ENCODE measurements at regions not wholly inside any gene's neighbourhood (a gene's known extent, or its start where the extent isn't known, plus 50 kb on each side); places are given as distances from the start of the nearest gene placed in this dataset.

DNA sequence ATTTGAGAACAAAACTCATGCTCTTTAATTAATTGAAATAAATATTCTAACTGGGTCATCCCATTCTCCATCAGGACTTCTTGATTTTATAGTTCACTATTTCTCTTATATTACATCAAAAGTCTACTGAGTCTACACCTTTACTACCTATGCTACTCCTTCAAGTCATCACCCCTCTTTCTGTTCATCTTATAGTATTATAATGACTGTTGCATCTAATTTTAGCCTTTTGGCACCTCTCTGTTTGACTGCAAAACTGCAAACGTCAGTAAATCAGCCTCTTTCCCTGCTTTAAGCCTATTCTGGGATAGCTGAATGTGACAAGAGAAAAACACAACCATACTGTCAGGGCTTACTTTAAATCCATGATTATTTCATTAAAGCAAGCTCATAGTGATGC is 639.1 kb downstream of the GABRG1 start:
- TF ChIP-seq SPI1 (IDR thresholded peaks at IDR 0.05; ENCODE audit: borderline replicate concordance, low read depth), result no peak
- TF ChIP-seq, protein P1, sequence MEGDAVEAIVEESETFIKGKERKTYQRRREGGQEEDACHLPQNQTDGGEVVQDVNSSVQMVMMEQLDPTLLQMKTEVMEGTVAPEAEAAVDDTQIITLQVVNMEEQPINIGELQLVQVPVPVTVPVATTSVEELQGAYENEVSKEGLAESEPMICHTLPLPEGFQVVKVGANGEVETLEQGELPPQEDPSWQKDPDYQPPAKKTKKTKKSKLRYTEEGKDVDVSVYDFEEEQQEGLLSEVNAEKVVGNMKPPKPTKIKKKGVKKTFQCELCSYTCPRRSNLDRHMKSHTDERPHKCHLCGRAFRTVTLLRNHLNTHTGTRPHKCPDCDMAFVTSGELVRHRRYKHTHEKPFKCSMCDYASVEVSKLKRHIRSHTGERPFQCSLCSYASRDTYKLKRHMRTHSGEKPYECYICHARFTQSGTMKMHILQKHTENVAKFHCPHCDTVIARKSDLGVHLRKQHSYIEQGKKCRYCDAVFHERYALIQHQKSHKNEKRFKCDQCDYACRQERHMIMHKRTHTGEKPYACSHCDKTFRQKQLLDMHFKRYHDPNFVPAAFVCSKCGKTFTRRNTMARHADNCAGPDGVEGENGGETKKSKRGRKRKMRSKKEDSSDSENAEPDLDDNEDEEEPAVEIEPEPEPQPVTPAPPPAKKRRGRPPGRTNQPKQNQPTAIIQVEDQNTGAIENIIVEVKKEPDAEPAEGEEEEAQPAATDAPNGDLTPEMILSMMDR (IDR thresholded peaks at IDR 0.05; ENCODE audit: insufficient read depth, low read length), result no peak
- TF ChIP-seq, protein P2, sequence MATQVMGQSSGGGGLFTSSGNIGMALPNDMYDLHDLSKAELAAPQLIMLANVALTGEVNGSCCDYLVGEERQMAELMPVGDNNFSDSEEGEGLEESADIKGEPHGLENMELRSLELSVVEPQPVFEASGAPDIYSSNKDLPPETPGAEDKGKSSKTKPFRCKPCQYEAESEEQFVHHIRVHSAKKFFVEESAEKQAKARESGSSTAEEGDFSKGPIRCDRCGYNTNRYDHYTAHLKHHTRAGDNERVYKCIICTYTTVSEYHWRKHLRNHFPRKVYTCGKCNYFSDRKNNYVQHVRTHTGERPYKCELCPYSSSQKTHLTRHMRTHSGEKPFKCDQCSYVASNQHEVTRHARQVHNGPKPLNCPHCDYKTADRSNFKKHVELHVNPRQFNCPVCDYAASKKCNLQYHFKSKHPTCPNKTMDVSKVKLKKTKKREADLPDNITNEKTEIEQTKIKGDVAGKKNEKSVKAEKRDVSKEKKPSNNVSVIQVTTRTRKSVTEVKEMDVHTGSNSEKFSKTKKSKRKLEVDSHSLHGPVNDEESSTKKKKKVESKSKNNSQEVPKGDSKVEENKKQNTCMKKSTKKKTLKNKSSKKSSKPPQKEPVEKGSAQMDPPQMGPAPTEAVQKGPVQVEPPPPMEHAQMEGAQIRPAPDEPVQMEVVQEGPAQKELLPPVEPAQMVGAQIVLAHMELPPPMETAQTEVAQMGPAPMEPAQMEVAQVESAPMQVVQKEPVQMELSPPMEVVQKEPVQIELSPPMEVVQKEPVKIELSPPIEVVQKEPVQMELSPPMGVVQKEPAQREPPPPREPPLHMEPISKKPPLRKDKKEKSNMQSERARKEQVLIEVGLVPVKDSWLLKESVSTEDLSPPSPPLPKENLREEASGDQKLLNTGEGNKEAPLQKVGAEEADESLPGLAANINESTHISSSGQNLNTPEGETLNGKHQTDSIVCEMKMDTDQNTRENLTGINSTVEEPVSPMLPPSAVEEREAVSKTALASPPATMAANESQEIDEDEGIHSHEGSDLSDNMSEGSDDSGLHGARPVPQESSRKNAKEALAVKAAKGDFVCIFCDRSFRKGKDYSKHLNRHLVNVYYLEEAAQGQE (IDR thresholded peaks at IDR 0.05; ENCODE audit: insufficient replicate concordance, low read depth), result no peak
- no peak for TF ChIP-seq GABPA (IDR thresholded peaks at IDR 0.05; ENCODE audit: low read depth)
- TF ChIP-seq POLR2AphosphoS5 (IDR thresholded peaks at IDR 0.05; ENCODE audit: low read depth), result no peak
- no peak overlapping the region for H3K4me3 ChIP-seq (replicated peaks; ENCODE audit: insufficient read depth, low read length)
- no peaks in the 10 kb centered on the region for H3K27me3 ChIP-seq (ENCODE audit: insufficient read depth, poor library complexity, severe bottlenecking)
- no peak for DNase-seq (ENCODE audit: low read depth in 1 of 2, low spot score in 1 of 2)
- no peak overlapping the region for H3K27ac ChIP-seq (replicated peaks)

DNA sequence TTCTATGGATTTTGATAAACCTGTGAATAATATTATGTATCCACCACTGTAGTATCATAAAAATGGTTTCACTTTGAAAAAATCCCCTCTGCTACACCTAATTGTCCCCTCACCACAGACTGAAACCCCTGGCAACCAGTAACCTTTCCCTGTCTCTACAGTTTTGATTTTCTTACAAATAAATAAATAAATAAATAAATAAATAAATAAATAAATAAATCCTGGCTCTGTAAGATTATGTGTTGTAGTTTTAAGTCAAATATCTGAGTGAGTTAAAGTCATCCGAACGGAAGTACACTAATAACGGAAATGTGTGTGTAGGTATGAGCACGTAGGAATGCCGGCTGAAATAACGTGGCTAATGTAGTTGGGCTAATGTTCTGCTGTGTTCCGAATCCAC is 641.5 kb downstream of the GABRG1 start:
- no peak for DNase-seq (ENCODE audit: low read depth in 1 of 2, low spot score in 1 of 2)

DNA sequence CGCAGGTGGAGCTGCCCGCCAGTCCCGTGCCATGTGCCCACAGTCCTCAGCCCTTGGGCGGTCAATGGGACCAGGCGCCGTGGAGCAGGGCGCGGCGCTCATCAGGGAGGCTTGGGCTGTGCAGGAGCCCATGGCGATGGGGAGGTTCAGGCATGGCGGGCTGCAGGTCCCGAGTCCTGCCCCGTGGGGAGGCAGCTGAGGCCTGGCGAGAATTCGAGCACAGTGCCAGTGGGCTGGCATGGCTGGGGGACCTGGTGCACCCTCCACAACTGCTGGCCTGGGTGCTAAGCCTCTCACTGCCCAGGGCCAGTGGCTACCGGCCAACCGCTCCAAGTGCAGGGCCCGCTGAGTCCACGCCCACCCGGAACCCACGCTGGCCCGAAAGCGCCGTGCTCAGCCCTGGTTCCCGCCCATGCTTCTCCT is 646.5 kb downstream of the GABRG1 start:
- TF ChIP-seq POLR2AphosphoS5 (IDR thresholded peaks at IDR 0.05; ENCODE audit: low read depth), result no peak
- TF ChIP-seq SPI1 (IDR thresholded peaks at IDR 0.05; ENCODE audit: borderline replicate concordance, low read depth), result no peak
- TF ChIP-seq, protein P1 (IDR thresholded peaks at IDR 0.05; ENCODE audit: insufficient read depth, low read length), result no peak
- no peak for TF ChIP-seq GABPA (IDR thresholded peaks at IDR 0.05; ENCODE audit: low read depth)
- TF ChIP-seq, protein P2 (IDR thresholded peaks at IDR 0.05; ENCODE audit: insufficient replicate concordance, low read depth), result no peak
- Histone ChIP-seq H3K27ac (replicated peaks) (no peak overlapping the region), H3K4me3 (replicated peaks; ENCODE audit: insufficient read depth, low read length) (no peak overlapping the region), H3K27me3 (ENCODE audit: insufficient read depth, poor library complexity, severe bottlenecking) (no peaks in the 10 kb centered on the region)
- no peak for DNase-seq (ENCODE audit: low read depth in 1 of 2, low spot score in 1 of 2)

More for the DNA sequence above, 641.5 kb downstream of the GABRG1 start:
- Histone ChIP-seq H3K4me3 (replicated peaks; ENCODE audit: insufficient read depth, low read length) (no peak overlapping the region), H3K27me3 (ENCODE audit: insufficient read depth, poor library complexity, severe bottlenecking) (no peaks in the 10 kb centered on the region), H3K27ac (replicated peaks) (no peak overlapping the region)
- TF ChIP-seq, protein P1 (IDR thresholded peaks at IDR 0.05; ENCODE audit: insufficient read depth, low read length), result no peak
- TF ChIP-seq GABPA (IDR thresholded peaks at IDR 0.05; ENCODE audit: low read depth), result no peak
- TF ChIP-seq, protein P2 (IDR thresholded peaks at IDR 0.05; ENCODE audit: insufficient replicate concordance, low read depth), result no peak
- TF ChIP-seq SPI1 (IDR thresholded peaks at IDR 0.05; ENCODE audit: borderline replicate concordance, low read depth), result no peak
- TF ChIP-seq POLR2AphosphoS5 (IDR thresholded peaks at IDR 0.05; ENCODE audit: low read depth), result no peak
